KMS-11 (cell line): ENCODE measurements at regions not wholly inside any gene's neighbourhood (a gene's known extent, or its start where the extent isn't known, plus 50 kb on each side); places are given as distances from the start of the nearest gene placed in this dataset.

Experiments used
- H2AFZ ChIP-seq: fragments of 200-600 bp; sonication (generic); 2 replicates; pipeline ENCODE4 v1.6.1; 2016; ENCODE audit warnings: antibody characterized with exemption, mixed run types, low read depth
- H3K27ac ChIP-seq: fragments of 200-600 bp; sonication (generic); 2 replicates; pipeline ENCODE4 v1.6.1; 2016; ENCODE audit warnings: mild to moderate bottlenecking, mixed run types
- H3K27me3 ChIP-seq: fragments of 200-600 bp; sonication (generic); 2 replicates; pipeline ENCODE4 v1.6.1; 2017; ENCODE audit warnings: mild to moderate bottlenecking, low read depth, mixed run types, moderate library complexity; ENCODE audit not compliant: insufficient read depth
- H3K36me3 ChIP-seq: fragments of 200-600 bp; sonication (generic); 2 replicates; pipeline ENCODE4 v1.6.1; 2017; ENCODE audit warnings: mild to moderate bottlenecking, mixed run types; ENCODE audit not compliant: insufficient read depth
- H3K4me1 ChIP-seq: fragments of 200-600 bp; sonication (generic); 2 replicates; pipeline ENCODE4 v1.6.1; 2016; ENCODE audit warnings: mild to moderate bottlenecking, low read depth, mixed run types; ENCODE audit not compliant: poor library complexity, severe bottlenecking
- H3K4me2 ChIP-seq: fragments of 200-600 bp; sonication (generic); 2 replicates; pipeline ENCODE4 v1.7.0; 2016; ENCODE audit warnings: mild to moderate bottlenecking, mixed run types
- H3K4me3 ChIP-seq: fragments of 200-600 bp; sonication (generic); IDR thresholded peaks from 2 replicates; pipeline ENCODE4 v1.6.1; 2017; ENCODE audit warnings: low read depth, low read length, mixed read lengths; ENCODE audit not compliant: insufficient read depth
- H3K79me2 ChIP-seq: fragments of 200-600 bp; sonication (generic); 2 replicates; pipeline ENCODE4 v1.6.1; 2016; ENCODE audit warnings: low read depth, mixed run types; ENCODE audit not compliant: insufficient read depth
- H3K9ac ChIP-seq: fragments of 200-600 bp; sonication (generic); 2 replicates; pipeline ENCODE4 v1.6.1; 2016; ENCODE audit warnings: mild to moderate bottlenecking, mixed run types
- H4K20me1 ChIP-seq: fragments of 200-600 bp; sonication (generic); 2 replicates; pipeline ENCODE4 v1.6.1; 2016; ENCODE audit warnings: mild to moderate bottlenecking, mixed run types; ENCODE audit not compliant: insufficient read depth
- CTCF ChIP-seq: fragments of 200-600 bp; sonication (generic); conservative IDR thresholded peaks from 2 replicates; pipeline ENCODE4 v1.6.1; 2017; ENCODE audit warnings: low read depth, mild to moderate bottlenecking, antibody characterized with exemption, low read length, moderate library complexity, mixed read lengths

GRCh38 chr11:116115801-116116200 is 611.6 kb upstream of the CADM1 start:
- TF ChIP-seq CTCF: no peak
- Histone ChIP-seq H3K27me3 (no peaks in the 10 kb centered on the region), H3K4me2 (no peak overlapping the region), H3K4me3 (no peak overlapping the region), H3K27ac (no peak overlapping the region), H3K79me2 (no peaks in the 10 kb centered on the region), H3K4me1 (no peaks in the 10 kb centered on the region), H2AFZ (no peak overlapping the region), H3K9ac (no peak overlapping the region), H3K36me3 (no peaks in the 10 kb centered on the region), H4K20me1 (no peaks in the 10 kb centered on the region)

DNA sequence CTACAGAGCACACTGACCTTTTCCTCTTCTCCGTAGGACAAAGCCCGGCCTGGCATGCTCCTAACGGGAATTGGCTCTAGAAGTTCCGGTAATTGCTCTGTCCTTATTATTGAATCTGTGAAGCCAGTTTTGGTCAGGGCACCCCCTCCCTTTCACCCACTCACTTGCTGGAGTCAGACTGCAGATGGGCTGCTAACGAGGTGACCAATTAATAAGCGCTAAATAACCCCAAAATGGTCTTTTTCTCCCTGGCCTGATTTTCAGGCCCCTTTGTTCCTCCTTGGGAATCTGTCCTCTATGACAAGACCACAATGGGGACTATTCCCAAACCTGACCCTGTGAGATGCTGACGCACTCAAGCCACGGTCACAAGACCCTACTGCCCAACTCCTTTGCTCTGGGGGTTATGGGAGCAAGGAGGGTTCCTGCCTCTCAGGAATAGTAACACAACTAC is 610.0 kb upstream of the CADM1 start:
- Histone ChIP-seq H4K20me1 (no peaks in the 10 kb centered on the region), H3K36me3 (no peaks in the 10 kb centered on the region), H3K27ac (no peak overlapping the region), H3K79me2 (no peaks in the 10 kb centered on the region), H3K27me3 (no peaks in the 10 kb centered on the region), H3K9ac (no peak overlapping the region), H3K4me1 (no peaks in the 10 kb centered on the region), H2AFZ (no peak overlapping the region), H3K4me2 (no peak overlapping the region), H3K4me3 (no peak overlapping the region)
- no peak for TF ChIP-seq CTCF

- H3K9ac ChIP-seq: no peak overlapping the region
- H3K4me3 ChIP-seq: no peak overlapping the region
- no peaks in the 10 kb centered on the region for H4K20me1 ChIP-seq
- no peaks in the 10 kb centered on the region for H3K27me3 ChIP-seq
- no peaks in the 10 kb centered on the region for H3K79me2 ChIP-seq
- H2AFZ ChIP-seq: no peak overlapping the region
- H3K36me3 ChIP-seq: no peaks in the 10 kb centered on the region
- H3K4me1 ChIP-seq: no peaks in the 10 kb centered on the region
- no peak for TF ChIP-seq CTCF
- no peak overlapping the region for H3K4me2 ChIP-seq
- no peak overlapping the region for H3K27ac ChIP-seq
Measured at GRCh38 chr11:116112087-116112935, 608.1 kb upstream of the CADM1 start.

- Histone ChIP-seq H2AFZ (no peak overlapping the region), H3K9ac (no peak overlapping the region), H3K79me2 (no peaks in the 10 kb centered on the region), H3K4me2 (no peak overlapping the region), H3K4me3 (no peak overlapping the region), H3K27ac (no peak overlapping the region), H4K20me1 (no peaks in the 10 kb centered on the region), H3K27me3 (no peaks in the 10 kb centered on the region), H3K4me1 (no peaks in the 10 kb centered on the region), H3K36me3 (no peaks in the 10 kb centered on the region)
- no peak for TF ChIP-seq CTCF
Measured at GRCh38 chr11:116111546-116111945, 607.3 kb upstream of the CADM1 start.
